ENCODE measurements at regions not wholly inside any gene's neighbourhood (a gene's known extent, or its start where the extent isn't known, plus 50 kb on each side); places are given as distances from the start of the nearest gene placed in this dataset.
"Not testable (repeated sequence)": the region's sequence is repeated elsewhere in the genome, so short reads cannot be mapped to it uniquely, and the experiment has no call there.

GRCh38 chr14:83071888-83072501 lies 1538.3 kb upstream of the SEL1L start:
- TF ChIP-seq POLR2A (IDR thresholded peaks at IDR 0.05): no peak
- peak in 1 of 6 experiments; percentile 18 for TF ChIP-seq CTCF (IDR thresholded peaks at IDR 0.05)
- intact Hi-C loops (cut with DNase I): no loop called here
- Histone ChIP-seq H3K36me3 (replicated peaks in 1 of 2) (no peaks in the 10 kb centered on the region), H3K9me3 (replicated peaks in 1 of 3) (no peaks in the 10 kb centered on the region), H3K4me1 (replicated peaks in 1 of 2) (no peaks in the 10 kb centered on the region), H3K27me3 (no peaks in the 10 kb centered on the region), H3K27ac (no peak overlapping the region), H3K4me3 (no peak overlapping the region)
- no peak for DNase-seq
- WGBS, 4 donors: 51 to 62% (median 53%) methylated on average over 5 of the region's 5 CpGs

GRCh38 chr14:83085136-83085535 lies 1551.5 kb upstream of the SEL1L start:
- H3K36me3 ChIP-seq (replicated peaks in 1 of 2): no peaks in the 10 kb centered on the region
- intact Hi-C loops (cut with DNase I): no loop called here
- no peak for DNase-seq
- H3K9me3 ChIP-seq (replicated peaks in 1 of 3): no peaks in the 10 kb centered on the region
- no peaks in the 10 kb centered on the region for H3K4me1 ChIP-seq (replicated peaks in 1 of 2)
- 66 to 81% (median 73%) methylated on average over 4 of the region's 4 CpGs for WGBS, 4 donors
- H3K27ac ChIP-seq: no peak overlapping the region
- no peaks in the 10 kb centered on the region for H3K27me3 ChIP-seq
- H3K4me3 ChIP-seq: no peak overlapping the region
- TF ChIP-seq POLR2A (IDR thresholded peaks at IDR 0.05) (no peak), CTCF (IDR thresholded peaks at IDR 0.05) (no peak)

- H3K27ac ChIP-seq: no peak overlapping the region
- no peaks in the 10 kb centered on the region for H3K9me3 ChIP-seq (replicated peaks in 1 of 3)
- intact Hi-C loops (cut with DNase I): no loop called here
- H3K27me3 ChIP-seq: no peaks in the 10 kb centered on the region
- H3K4me3 ChIP-seq: no peak overlapping the region
- H3K36me3 ChIP-seq (replicated peaks in 1 of 2): no peaks in the 10 kb centered on the region
- 35 to 81% (median 50%) methylated on average over 1 of the region's 1 CpG for WGBS, 4 donors
- no peak for DNase-seq
- H3K4me1 ChIP-seq (replicated peaks in 1 of 2): no peaks in the 10 kb centered on the region
- TF ChIP-seq CTCF (IDR thresholded peaks at IDR 0.05) (no peak), POLR2A (IDR thresholded peaks at IDR 0.05) (no peak)
Observed at GRCh38 chr14:83085725-83086124, 1552.1 kb upstream of the SEL1L start.

GRCh38 chr14:83091991-83092956 lies 1558.6 kb upstream of the SEL1L start:
- H3K4me3 ChIP-seq; H3K4me1 ChIP-seq (replicated peaks in 1 of 2); intact Hi-C loops (cut with DNase I); H3K27me3 ChIP-seq; H3K9me3 ChIP-seq (replicated peaks in 1 of 3); H3K27ac ChIP-seq; H3K36me3 ChIP-seq (replicated peaks in 1 of 2); DNase-seq: not testable (repeated sequence)
- 35 to 73% (median 46%) methylated on average over 16 to 47 of the region's 47 CpGs for WGBS, 4 donors
